ENCODE measurements at regions not wholly inside any gene's neighbourhood (a gene's known extent, or its start where the extent isn't known, plus 50 kb on each side); places are given as distances from the start of the nearest gene placed in this dataset.

DNA sequence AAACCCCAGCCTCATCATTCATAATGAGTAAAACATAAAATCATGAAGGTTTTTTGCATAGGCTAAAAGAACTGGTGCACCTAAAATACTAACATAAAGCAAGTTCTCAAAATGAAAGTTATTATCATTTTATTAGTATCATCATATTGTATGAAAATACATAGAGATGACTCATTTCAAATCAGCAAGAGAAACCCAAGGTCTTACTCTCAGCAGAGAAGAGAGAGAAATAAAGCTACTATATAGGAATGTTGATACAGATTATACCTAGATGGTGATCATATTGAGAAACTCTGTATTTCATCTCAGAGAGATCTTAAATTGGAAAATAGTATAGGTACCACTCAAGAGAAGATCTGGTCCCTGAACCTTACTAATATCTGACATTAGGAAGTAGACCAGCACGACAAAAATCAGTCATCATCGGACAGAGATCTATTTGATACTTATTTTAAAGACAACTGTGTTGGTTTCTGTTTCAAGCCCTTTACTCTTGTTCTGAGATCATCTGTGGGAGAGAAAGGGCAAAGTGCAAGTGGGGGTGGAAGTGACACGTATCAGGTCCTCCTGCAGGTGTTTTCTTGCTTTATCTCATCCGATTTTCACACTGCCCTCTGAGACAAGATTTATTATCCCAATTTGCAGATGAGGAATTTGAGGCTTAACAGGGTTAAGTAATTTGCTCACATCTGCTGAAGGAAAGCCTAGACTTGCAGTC lies 532.3 kb downstream of the MAFB start:
- TF ChIP-seq, protein P1, sequence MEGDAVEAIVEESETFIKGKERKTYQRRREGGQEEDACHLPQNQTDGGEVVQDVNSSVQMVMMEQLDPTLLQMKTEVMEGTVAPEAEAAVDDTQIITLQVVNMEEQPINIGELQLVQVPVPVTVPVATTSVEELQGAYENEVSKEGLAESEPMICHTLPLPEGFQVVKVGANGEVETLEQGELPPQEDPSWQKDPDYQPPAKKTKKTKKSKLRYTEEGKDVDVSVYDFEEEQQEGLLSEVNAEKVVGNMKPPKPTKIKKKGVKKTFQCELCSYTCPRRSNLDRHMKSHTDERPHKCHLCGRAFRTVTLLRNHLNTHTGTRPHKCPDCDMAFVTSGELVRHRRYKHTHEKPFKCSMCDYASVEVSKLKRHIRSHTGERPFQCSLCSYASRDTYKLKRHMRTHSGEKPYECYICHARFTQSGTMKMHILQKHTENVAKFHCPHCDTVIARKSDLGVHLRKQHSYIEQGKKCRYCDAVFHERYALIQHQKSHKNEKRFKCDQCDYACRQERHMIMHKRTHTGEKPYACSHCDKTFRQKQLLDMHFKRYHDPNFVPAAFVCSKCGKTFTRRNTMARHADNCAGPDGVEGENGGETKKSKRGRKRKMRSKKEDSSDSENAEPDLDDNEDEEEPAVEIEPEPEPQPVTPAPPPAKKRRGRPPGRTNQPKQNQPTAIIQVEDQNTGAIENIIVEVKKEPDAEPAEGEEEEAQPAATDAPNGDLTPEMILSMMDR (IDR thresholded peaks at IDR 0.05) = no peak
- ATAC-seq (ENCODE audit: poor library complexity) (no peak), DNase-seq (no peak)
- Mint-ChIP-seq H3K27ac (no peak overlapping the region), H3K36me3 (ENCODE audit: low read depth) (no peaks in the 10 kb centered on the region), H3K9me3 (no peaks in the 10 kb centered on the region), H3K4me3 (no peak overlapping the region), H3K27me3 (no peaks in the 10 kb centered on the region), H3K4me1 (ENCODE audit: low read depth) (no peaks in the 10 kb centered on the region)
- Histone ChIP-seq H3K27ac (ENCODE audit: low read depth in 1 of 2, low read length in 2 of 2) (no peak overlapping the region), H3K9me3 (ENCODE audit: control insufficient read depth in 1 of 2, insufficient read depth in 1 of 2, low read length in 2 of 2) (no peaks in the 10 kb centered on the region), H3K4me1 (ENCODE audit: insufficient read depth, low read length) (no peaks in the 10 kb centered on the region), H3K4me3 (ENCODE audit: low read length) (no peak overlapping the region), H3K27me3 (ENCODE audit: control insufficient read depth in 1 of 2, insufficient read depth in 2 of 2, low read length in 2 of 2) (no peaks in the 10 kb centered on the region), H3K36me3 (ENCODE audit: insufficient read depth, low read length) (no peaks in the 10 kb centered on the region)
- intact Hi-C loops (cut with DNase I, micrococcal nuclease) = no loop called here
- ChIA-PET POLR2A (no interaction called here), CTCF (no interaction called here)

DNA sequence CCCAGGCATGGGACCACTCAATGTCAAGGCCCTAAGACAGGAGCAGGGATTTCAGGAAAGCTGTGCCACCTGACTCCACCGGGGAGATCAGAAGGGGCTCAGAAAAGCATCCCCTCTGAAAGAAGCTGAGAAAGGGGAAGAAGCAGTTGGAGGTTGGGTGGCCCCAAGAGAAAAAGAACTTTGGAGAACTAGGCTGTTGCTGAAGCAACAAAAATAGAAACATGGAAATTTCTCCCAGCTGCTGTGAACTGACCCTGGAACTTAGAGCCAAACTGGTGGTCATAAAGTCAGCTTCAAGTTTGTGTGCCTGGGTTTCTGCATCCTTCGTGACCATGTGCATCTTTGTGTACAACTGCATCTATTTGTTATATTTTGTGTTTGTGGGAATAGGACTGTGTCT lies 534.5 kb downstream of the MAFB start:
- Mint-ChIP-seq H3K36me3 (ENCODE audit: low read depth) (no peaks in the 10 kb centered on the region), H3K27ac (no peak overlapping the region), H3K27me3 (peaks cover 3% of the 10 kb centered on the region), H3K4me3 (no peak overlapping the region), H3K9me3 (no peaks in the 10 kb centered on the region), H3K4me1 (ENCODE audit: low read depth) (no peaks in the 10 kb centered on the region)
- H3K36me3 ChIP-seq (ENCODE audit: insufficient read depth, low read length) = no peaks in the 10 kb centered on the region
- TF ChIP-seq, protein P1 (IDR thresholded peaks at IDR 0.05) = no peak
- DNase-seq (no peak), ATAC-seq (ENCODE audit: poor library complexity) (no peak)
- no peaks in the 10 kb centered on the region for H3K27me3 ChIP-seq (ENCODE audit: control insufficient read depth in 1 of 2, insufficient read depth in 2 of 2, low read length in 2 of 2)
- no peak overlapping the region for H3K4me3 ChIP-seq (ENCODE audit: low read length)
- no peak overlapping the region for H3K27ac ChIP-seq (ENCODE audit: low read depth in 1 of 2, low read length in 2 of 2)
- no peaks in the 10 kb centered on the region for H3K9me3 ChIP-seq (ENCODE audit: control insufficient read depth in 1 of 2, insufficient read depth in 1 of 2, low read length in 2 of 2)
- ChIA-PET POLR2A (no interaction called here), CTCF (no interaction called here)
- no peaks in the 10 kb centered on the region for H3K4me1 ChIP-seq (ENCODE audit: insufficient read depth, low read length)
- intact Hi-C loops (cut with DNase I, micrococcal nuclease) = no loop called here

DNA sequence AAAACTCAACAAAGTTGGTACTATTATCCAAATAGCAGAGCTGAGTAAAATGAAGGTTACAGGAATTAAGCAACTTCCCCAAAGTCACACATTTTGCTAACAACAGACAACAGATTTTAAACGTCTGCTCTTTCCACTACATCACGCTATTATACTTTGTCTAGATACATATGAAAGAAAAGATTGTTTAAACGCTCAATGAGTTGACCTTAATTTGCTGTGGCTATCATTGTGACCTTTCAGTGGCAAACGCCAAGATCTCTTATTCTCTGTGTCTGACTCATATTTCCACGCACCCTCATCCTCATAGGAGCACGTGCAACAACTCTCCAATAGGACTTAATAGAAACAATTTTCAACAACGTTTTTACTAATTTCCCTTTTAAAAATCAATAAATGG lies 540.1 kb downstream of the MAFB start:
- Mint-ChIP-seq H3K4me3 (no peak overlapping the region), H3K9me3 (no peaks in the 10 kb centered on the region), H3K27ac (no peak overlapping the region), H3K27me3 (peaks cover 14% of the 10 kb centered on the region), H3K4me1 (ENCODE audit: low read depth) (no peaks in the 10 kb centered on the region), H3K36me3 (ENCODE audit: low read depth) (no peaks in the 10 kb centered on the region)
- Histone ChIP-seq H3K36me3 (ENCODE audit: insufficient read depth, low read length) (no peaks in the 10 kb centered on the region), H3K9me3 (ENCODE audit: control insufficient read depth in 1 of 2, insufficient read depth in 1 of 2, low read length in 2 of 2) (no peaks in the 10 kb centered on the region), H3K4me1 (ENCODE audit: insufficient read depth, low read length) (no peaks in the 10 kb centered on the region), H3K4me3 (ENCODE audit: low read length) (no peak overlapping the region), H3K27me3 (ENCODE audit: control insufficient read depth in 1 of 2, insufficient read depth in 2 of 2, low read length in 2 of 2) (no peaks in the 10 kb centered on the region), H3K27ac (ENCODE audit: low read depth in 1 of 2, low read length in 2 of 2) (no peak overlapping the region)
- ChIA-PET POLR2A (no interaction called here), CTCF (no interaction called here)
- TF ChIP-seq, protein P1 (IDR thresholded peaks at IDR 0.05) = no peak
- ATAC-seq (ENCODE audit: poor library complexity) (no peak), DNase-seq (no peak)
- intact Hi-C loops (cut with DNase I, micrococcal nuclease) = no loop called here
